ENCODE measurements at regions not wholly inside any gene's neighbourhood (a gene's known extent, or its start where the extent isn't known, plus 50 kb on each side); places are given as distances from the start of the nearest gene placed in this dataset.

DNA sequence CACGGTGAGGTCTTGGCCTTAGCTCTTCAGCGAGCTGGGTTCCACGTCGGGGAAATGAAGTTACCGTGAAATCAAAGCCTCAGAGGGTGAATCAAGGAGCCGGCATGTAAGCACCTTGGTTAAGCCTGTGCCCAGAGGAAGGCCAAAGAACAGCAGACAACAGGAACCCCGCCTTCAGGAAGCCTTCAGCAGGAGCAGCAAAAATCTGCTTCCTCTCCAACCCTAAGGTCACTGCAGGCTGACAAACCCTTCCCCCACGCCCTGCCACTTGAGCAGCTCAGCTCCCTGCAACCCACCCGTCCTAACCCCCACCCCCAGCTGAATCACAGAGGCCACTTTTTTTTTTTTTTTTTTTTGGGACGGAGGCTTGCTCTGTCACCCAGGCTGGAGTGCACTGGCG lies 72.9 kb upstream of the LTA4H start:
- TF ChIP-seq POLR2A (IDR thresholded peaks at IDR 0.05; ENCODE audit: low read depth, low read length) (no peak), POU2F2 (IDR thresholded peaks at IDR 0.05; ENCODE audit: low read depth, low read length) (no peak), TAF1 (IDR thresholded peaks at IDR 0.05; ENCODE audit: low read depth, low read length) (no peak), POLR2AphosphoS5 (IDR thresholded peaks at IDR 0.05; ENCODE audit: low read depth, low read length) (no peak), PAX5 (IDR thresholded peaks at IDR 0.05; ENCODE audit: insufficient read depth, low read length, severe bottlenecking) (no peak)
